WTC11 (cell line): ENCODE measurements at regions not wholly inside any gene's neighbourhood (a gene's known extent, or its start where the extent isn't known, plus 50 kb on each side); places are given as distances from the start of the nearest gene placed in this dataset.

Source experiments
- ATF3 ChIP-seq: sonication (generic); formaldehyde crosslinking; conservative IDR thresholded peaks from 2 replicates; pipeline ENCODE4 v1.8.1; 2022; ENCODE audit warnings: mild to moderate bottlenecking, missing genetic modification reagents
- CTCF ChIP-seq: fragments of 200-600 bp; IDR thresholded peaks from 2 replicates; pipeline ENCODE4 v1.8.0; 2022; ENCODE audit warnings: antibody characterized with exemption
- MAX ChIP-seq: sonication (generic); formaldehyde crosslinking; IDR thresholded peaks from 2 replicates; pipeline ENCODE4 v1.8.0; 2022; ENCODE audit warnings: mild to moderate bottlenecking, missing genetic modification reagents
- MXD4 ChIP-seq: fragments of 250-450 bp; sonication (Bioruptor Pico); IDR thresholded peaks from 2 replicates; pipeline ENCODE4 v1.8.0; 2021; ENCODE audit warnings: mild to moderate bottlenecking, moderate library complexity, borderline replicate concordance

- TF ChIP-seq CTCF, result no peak
- no peak for TF ChIP-seq ATF3 (CRISPR knock-in tag)
- TF ChIP-seq MXD4 (CRISPR knock-in tag), result no peak
- TF ChIP-seq MAX (CRISPR knock-in tag), result no peak
These were observed 350.1 kb upstream of the MKI67 start for GRCh38 chr10:128476368-128476725.
